ENCODE measurements at regions not wholly inside any gene's neighbourhood (a gene's known extent, or its start where the extent isn't known, plus 50 kb on each side); places are given as distances from the start of the nearest gene placed in this dataset.

- Histone ChIP-seq H3K36me3 (ENCODE audit: control insufficient read depth in 2 of 2, extremely low read depth in 1 of 2, insufficient read depth in 2 of 2, low read length in 2 of 2) (no peaks in the 10 kb centered on the region), H3K4me2 (ENCODE audit: control insufficient read depth, extremely low read depth, insufficient read depth, low read depth, low read length) (no peak overlapping the region), H3K9me1 (ENCODE audit: control insufficient read depth, extremely low read depth, insufficient read depth, low read length) (no peaks in the 10 kb centered on the region), H4K20me1 (ENCODE audit: control insufficient read depth, extremely low read depth, insufficient read depth, low read length) (no peaks in the 10 kb centered on the region), H3K9ac (ENCODE audit: control insufficient read depth, extremely low read depth, insufficient read depth, low read length) (no peak overlapping the region), H3K27me3 (ENCODE audit: control insufficient read depth, extremely low read depth, insufficient read depth, low read length) (no peaks in the 10 kb centered on the region), H2AFZ (ENCODE audit: control insufficient read depth, low read length) (no peak overlapping the region), H3K4me1 (ENCODE audit: control insufficient read depth, extremely low read depth, insufficient read depth, low read length) (peaks cover 35% of the 10 kb centered on the region), H3K79me2 (ENCODE audit: control insufficient read depth, insufficient read depth, low read length) (no peaks in the 10 kb centered on the region), H3K27ac (ENCODE audit: control insufficient read depth, insufficient read depth, low read length) (no peak overlapping the region), H3K4me3 (ENCODE audit: control insufficient read depth in 2 of 3, extremely low read depth in 1 of 3, insufficient read depth in 2 of 3, low read depth in 1 of 3, low read length in 3 of 3) (no peak overlapping the region), H3K9me3 (ENCODE audit: control insufficient read depth, low read depth, low read length) (no peaks in the 10 kb centered on the region)
- DNase-seq (ENCODE audit: low read depth, low spot score) (no peak), FAIRE-seq (no peak)
- dilution Hi-C loops (cut with MboI; ENCODE audit: extremely low pct_ligation_motif_present, low sequenced_read_pairs) = loop anchor here (10.0 kb wide), 1 partner anchor 97 kb away; no protein-coding TSS in a partner anchor
- TF ChIP-seq, protein P1, sequence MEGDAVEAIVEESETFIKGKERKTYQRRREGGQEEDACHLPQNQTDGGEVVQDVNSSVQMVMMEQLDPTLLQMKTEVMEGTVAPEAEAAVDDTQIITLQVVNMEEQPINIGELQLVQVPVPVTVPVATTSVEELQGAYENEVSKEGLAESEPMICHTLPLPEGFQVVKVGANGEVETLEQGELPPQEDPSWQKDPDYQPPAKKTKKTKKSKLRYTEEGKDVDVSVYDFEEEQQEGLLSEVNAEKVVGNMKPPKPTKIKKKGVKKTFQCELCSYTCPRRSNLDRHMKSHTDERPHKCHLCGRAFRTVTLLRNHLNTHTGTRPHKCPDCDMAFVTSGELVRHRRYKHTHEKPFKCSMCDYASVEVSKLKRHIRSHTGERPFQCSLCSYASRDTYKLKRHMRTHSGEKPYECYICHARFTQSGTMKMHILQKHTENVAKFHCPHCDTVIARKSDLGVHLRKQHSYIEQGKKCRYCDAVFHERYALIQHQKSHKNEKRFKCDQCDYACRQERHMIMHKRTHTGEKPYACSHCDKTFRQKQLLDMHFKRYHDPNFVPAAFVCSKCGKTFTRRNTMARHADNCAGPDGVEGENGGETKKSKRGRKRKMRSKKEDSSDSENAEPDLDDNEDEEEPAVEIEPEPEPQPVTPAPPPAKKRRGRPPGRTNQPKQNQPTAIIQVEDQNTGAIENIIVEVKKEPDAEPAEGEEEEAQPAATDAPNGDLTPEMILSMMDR (optimal IDR thresholded peaks at IDR 0.05 in 1 of 3, IDR thresholded peaks at IDR 0.05 in 1 of 3, conservative IDR thresholded peaks at IDR 0.05 in 1 of 3; ENCODE audit: extremely low read depth in 1 of 3, insufficient read depth in 2 of 3, low read length in 3 of 3) = no peak
- TF ChIP-seq EZH2 (IDR thresholded peaks at IDR 0.05; ENCODE audit: low read length) = no peak
These were observed 150.7 kb downstream of the TOMM20 start for GRCh38 chr1:234977875-234978396.

DNA sequence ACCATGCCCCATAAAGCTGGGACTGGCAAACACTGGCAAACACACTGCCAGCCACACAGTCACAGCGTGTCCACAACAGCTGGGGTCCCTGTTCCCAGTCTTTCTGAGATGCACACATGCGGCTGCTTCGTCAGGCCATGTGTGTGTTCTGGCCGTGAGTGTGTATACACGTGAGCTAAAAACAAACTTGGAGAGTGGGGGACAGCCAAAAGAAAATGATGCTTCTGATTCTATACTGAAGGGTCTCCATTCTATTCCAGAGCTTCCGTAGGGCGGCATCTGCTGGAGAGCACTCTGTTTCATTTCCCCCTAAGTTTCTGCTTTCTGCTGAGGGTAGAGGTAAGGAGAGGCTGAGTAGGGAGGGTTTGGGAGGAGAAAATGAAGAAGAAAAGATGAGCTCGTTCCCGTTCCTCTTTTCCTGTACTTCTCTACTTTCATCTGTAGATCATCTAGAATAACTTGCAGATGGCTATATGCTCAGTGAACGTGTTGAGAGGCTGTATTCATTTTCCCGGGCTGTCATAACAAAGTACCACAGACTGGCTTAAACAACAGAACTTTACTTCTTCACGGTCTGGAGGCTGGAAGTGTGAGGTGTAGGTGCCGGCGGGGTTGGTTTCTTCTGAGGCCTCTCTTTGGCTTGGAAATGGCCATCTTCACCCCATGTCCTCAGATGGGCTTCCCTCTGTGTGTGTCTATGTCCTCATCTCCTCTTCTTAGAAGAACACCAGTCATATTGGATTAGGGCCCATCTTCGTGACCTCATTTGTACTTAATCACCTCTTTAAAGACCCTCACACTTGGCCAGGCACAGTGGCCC, 151.6 kb downstream of the TOMM20 start:
- Histone ChIP-seq H3K36me3 (ENCODE audit: control insufficient read depth in 2 of 2, extremely low read depth in 1 of 2, insufficient read depth in 2 of 2, low read length in 2 of 2) (no peaks in the 10 kb centered on the region), H3K27me3 (ENCODE audit: control insufficient read depth, extremely low read depth, insufficient read depth, low read length) (no peaks in the 10 kb centered on the region), H3K79me2 (ENCODE audit: control insufficient read depth, insufficient read depth, low read length) (no peaks in the 10 kb centered on the region), H2AFZ (ENCODE audit: control insufficient read depth, low read length) (no peak overlapping the region), H3K4me2 (ENCODE audit: control insufficient read depth, extremely low read depth, insufficient read depth, low read depth, low read length) (no peak overlapping the region), H3K9me1 (ENCODE audit: control insufficient read depth, extremely low read depth, insufficient read depth, low read length) (no peaks in the 10 kb centered on the region), H3K9ac (ENCODE audit: control insufficient read depth, extremely low read depth, insufficient read depth, low read length) (no peak overlapping the region), H4K20me1 (ENCODE audit: control insufficient read depth, extremely low read depth, insufficient read depth, low read length) (no peaks in the 10 kb centered on the region), H3K4me3 (ENCODE audit: control insufficient read depth in 2 of 3, extremely low read depth in 1 of 3, insufficient read depth in 2 of 3, low read depth in 1 of 3, low read length in 3 of 3) (no peak overlapping the region), H3K27ac (ENCODE audit: control insufficient read depth, insufficient read depth, low read length) (no peak overlapping the region), H3K9me3 (ENCODE audit: control insufficient read depth, low read depth, low read length) (no peaks in the 10 kb centered on the region), H3K4me1 (ENCODE audit: control insufficient read depth, extremely low read depth, insufficient read depth, low read length) (peaks cover 35% of the 10 kb centered on the region)
- DNase-seq (ENCODE audit: low read depth, low spot score) (no peak), FAIRE-seq (no peak)
- TF ChIP-seq EZH2 (IDR thresholded peaks at IDR 0.05; ENCODE audit: low read length) = no peak
- TF ChIP-seq, protein P1 (optimal IDR thresholded peaks at IDR 0.05 in 1 of 3, IDR thresholded peaks at IDR 0.05 in 1 of 3, conservative IDR thresholded peaks at IDR 0.05 in 1 of 3; ENCODE audit: extremely low read depth in 1 of 3, insufficient read depth in 2 of 3, low read length in 3 of 3) = no peak
- dilution Hi-C loops (cut with MboI; ENCODE audit: extremely low pct_ligation_motif_present, low sequenced_read_pairs) = loop anchor here (10.0 kb wide), 1 partner anchor 98 kb away; no protein-coding TSS in a partner anchor
